ENCODE measurements at regions not wholly inside any gene's neighbourhood (a gene's known extent, or its start where the extent isn't known, plus 50 kb on each side); places are given as distances from the start of the nearest gene placed in this dataset.

DNA sequence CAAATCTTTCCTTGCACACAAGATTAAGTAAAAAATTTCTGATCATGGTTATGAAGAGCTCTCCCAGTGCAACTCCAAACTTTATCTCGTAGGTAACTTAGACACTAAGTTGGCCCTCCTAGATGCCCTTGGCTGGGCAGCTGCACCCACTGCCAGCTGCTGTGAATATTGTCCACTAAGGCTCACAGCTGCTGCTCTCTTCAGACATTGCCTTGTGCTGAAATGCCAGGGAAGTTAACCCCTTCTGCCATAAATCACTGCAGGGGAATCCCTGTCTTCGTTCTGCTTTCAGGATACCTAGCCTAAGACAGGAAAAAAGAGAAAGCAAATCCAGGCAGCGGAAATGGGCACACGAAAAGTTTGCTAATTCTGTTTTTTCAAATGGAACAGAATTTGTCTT, 106.4 kb downstream of the IRX5 start:
- TF ChIP-seq, protein P1, sequence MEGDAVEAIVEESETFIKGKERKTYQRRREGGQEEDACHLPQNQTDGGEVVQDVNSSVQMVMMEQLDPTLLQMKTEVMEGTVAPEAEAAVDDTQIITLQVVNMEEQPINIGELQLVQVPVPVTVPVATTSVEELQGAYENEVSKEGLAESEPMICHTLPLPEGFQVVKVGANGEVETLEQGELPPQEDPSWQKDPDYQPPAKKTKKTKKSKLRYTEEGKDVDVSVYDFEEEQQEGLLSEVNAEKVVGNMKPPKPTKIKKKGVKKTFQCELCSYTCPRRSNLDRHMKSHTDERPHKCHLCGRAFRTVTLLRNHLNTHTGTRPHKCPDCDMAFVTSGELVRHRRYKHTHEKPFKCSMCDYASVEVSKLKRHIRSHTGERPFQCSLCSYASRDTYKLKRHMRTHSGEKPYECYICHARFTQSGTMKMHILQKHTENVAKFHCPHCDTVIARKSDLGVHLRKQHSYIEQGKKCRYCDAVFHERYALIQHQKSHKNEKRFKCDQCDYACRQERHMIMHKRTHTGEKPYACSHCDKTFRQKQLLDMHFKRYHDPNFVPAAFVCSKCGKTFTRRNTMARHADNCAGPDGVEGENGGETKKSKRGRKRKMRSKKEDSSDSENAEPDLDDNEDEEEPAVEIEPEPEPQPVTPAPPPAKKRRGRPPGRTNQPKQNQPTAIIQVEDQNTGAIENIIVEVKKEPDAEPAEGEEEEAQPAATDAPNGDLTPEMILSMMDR (IDR thresholded peaks at IDR 0.05; ENCODE audit: low read depth, low read length), result no peak
- H3K4me1 ChIP-seq, result no peaks in the 10 kb centered on the region
- H3K9me3 ChIP-seq, result no peaks in the 10 kb centered on the region
- no peaks in the 10 kb centered on the region for H3K36me3 ChIP-seq
- DNase-seq, result no peak
- H3K27me3 ChIP-seq, result no peaks in the 10 kb centered on the region
- H3K4me3 ChIP-seq (ENCODE audit: low read depth, low read length), result no peak overlapping the region

DNA sequence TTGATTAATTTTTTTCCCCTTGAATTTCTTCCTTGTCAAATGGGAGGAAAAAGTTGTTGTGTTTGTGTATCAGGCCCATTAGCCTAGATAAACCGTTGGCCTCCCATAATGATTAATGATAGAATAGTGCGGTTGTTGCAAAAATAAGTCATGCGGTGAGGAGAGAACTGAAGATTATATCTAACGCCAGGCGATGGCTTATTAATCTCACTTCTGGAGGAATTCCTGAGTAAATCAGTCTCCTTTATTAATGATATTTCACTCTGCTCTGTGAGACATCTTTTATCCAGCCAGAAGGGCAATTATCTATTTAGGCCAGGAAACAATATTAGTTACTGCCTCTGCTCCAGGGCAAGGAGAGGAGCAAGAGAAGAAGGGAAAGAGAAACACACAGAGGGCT, 107.3 kb downstream of the IRX5 start:
- no peak for DNase-seq
- no peak overlapping the region for H3K4me3 ChIP-seq (ENCODE audit: low read depth, low read length)
- H3K36me3 ChIP-seq, result no peaks in the 10 kb centered on the region
- H3K27me3 ChIP-seq, result no peaks in the 10 kb centered on the region
- no peaks in the 10 kb centered on the region for H3K9me3 ChIP-seq
- TF ChIP-seq, protein P1 (IDR thresholded peaks at IDR 0.05; ENCODE audit: low read depth, low read length), result no peak
- H3K4me1 ChIP-seq, result no peaks in the 10 kb centered on the region

DNA sequence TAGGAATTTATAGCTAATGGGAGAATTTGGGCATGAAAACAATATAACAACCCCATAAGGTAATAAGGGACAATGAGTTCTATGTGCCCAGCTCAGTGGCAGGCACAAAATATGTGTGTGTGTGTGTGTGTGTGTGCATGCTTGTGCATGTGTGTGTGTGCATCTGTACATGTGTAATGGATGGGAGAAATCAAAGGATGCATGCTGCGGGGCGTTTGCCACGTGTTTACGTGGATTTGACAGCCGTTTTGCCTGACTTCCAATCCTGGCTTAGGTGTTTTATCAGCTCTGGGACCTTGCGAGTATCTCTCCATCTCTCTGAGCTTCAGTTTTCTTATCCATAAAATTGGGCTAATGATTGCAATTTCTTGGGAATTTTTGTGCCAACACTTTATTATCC, 108.4 kb downstream of the IRX5 start:
- TF ChIP-seq, protein P1 (IDR thresholded peaks at IDR 0.05; ENCODE audit: low read depth, low read length), result no peak
- DNase-seq, result no peak
- Histone ChIP-seq H3K36me3 (no peaks in the 10 kb centered on the region), H3K9me3 (no peaks in the 10 kb centered on the region), H3K27me3 (no peaks in the 10 kb centered on the region), H3K4me3 (ENCODE audit: low read depth, low read length) (no peak overlapping the region), H3K4me1 (no peaks in the 10 kb centered on the region)

DNA sequence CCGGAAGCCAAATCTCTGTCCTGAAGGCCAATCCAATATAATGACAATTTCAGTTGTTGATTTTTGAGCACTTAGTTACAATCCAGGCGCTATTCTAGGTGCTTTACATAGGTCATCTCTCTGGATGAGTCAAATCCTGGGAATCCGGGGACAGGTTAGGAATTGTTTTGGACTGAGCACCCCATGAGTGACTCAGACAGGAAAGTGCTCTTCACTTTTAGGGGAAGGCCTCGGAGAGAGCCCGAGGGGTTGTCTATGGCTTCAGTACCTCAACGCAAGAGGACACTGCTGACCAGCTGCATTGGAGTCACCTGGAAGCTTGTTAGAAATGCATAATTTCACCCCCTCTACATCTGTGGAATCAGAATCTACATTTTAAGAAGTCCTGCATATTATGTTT, 108.8 kb downstream of the IRX5 start:
- no peaks in the 10 kb centered on the region for H3K36me3 ChIP-seq
- H3K9me3 ChIP-seq, result no peaks in the 10 kb centered on the region
- no peaks in the 10 kb centered on the region for H3K4me1 ChIP-seq
- H3K4me3 ChIP-seq (ENCODE audit: low read depth, low read length), result no peak overlapping the region
- TF ChIP-seq, protein P1 (IDR thresholded peaks at IDR 0.05; ENCODE audit: low read depth, low read length), result no peak
- no peak for DNase-seq
- no peaks in the 10 kb centered on the region for H3K27me3 ChIP-seq

DNA sequence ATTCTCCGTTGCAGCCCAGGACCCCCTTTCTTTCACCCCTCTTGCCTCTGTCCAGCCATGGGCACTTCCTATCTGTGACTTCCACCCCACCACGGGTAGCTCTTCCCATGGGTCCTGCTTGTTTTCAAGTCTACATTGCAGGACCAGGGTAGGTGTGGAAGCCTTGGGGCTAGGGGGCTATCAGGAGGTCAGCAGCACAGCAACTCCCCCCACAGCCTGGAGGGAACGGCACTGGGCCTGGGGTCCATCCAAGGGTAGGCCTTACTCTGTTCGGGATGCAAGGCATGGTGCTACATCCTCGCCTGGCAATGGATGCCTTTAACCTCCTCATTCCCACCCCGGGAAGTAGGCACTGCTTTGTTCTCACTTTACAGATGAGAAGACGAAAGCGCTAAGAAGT, 109.3 kb downstream of the IRX5 start:
- DNase-seq, result no peak
- no peak overlapping the region for H3K4me3 ChIP-seq (ENCODE audit: low read depth, low read length)
- no peaks in the 10 kb centered on the region for H3K4me1 ChIP-seq
- H3K36me3 ChIP-seq, result no peaks in the 10 kb centered on the region
- no peaks in the 10 kb centered on the region for H3K27me3 ChIP-seq
- no peaks in the 10 kb centered on the region for H3K9me3 ChIP-seq
- TF ChIP-seq, protein P1 (IDR thresholded peaks at IDR 0.05; ENCODE audit: low read depth, low read length), result no peak

DNA sequence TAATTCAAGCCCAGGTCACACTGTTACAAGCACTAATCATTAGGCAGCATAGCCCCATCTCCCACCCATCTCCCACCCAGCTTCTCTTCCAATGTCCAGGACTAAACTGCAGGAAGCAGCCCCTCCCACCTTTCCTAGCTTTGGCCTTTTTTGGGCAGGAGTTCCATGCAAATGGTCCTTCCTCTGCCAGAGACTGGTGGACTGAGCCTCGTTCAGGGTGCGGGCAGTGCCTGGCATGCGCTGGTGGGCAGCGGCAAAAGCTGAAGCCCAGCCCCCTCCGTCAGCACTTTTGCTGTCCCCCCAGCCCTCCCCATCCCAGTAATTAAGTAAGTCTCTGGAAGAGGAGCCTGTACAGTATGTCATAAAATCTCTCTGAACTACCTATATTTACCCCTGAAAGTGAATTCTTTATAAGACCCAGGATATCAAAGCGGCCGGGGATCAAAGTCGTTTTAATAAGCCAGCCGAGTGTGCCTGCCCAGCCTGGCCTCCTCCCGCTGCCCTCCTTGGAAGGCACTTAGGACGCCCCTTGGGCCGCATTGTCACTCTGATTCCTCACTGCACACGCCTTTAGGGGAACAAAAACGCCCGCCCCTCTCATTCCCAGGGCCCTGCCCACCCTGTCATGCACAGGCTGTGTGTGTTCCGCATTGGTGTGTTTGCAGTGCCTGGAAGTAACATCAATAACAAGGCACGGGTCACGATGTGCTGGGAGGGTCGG, 109.9 kb downstream of the IRX5 start:
- Histone ChIP-seq H3K4me3 (ENCODE audit: low read depth, low read length) (no peak overlapping the region), H3K4me1 (no peaks in the 10 kb centered on the region), H3K9me3 (no peaks in the 10 kb centered on the region), H3K36me3 (no peaks in the 10 kb centered on the region), H3K27me3 (no peaks in the 10 kb centered on the region)
- DNase-seq, result no peak
- TF ChIP-seq, protein P1 (IDR thresholded peaks at IDR 0.05; ENCODE audit: low read depth, low read length), result no peak
